ENCODE measurements at regions not wholly inside any gene's neighbourhood (a gene's known extent, or its start where the extent isn't known, plus 50 kb on each side); places are given as distances from the start of the nearest gene placed in this dataset.

GRCh38 chr4:124085561-124086180, 626.9 kb downstream of the ANKRD50 start:
- H3K4me2 ChIP-seq (ENCODE audit: low read length) = no peak overlapping the region
- no peak for TF ChIP-seq TAF1 (IDR thresholded peaks at IDR 0.05; ENCODE audit: low read depth)
- TF ChIP-seq POLR2AphosphoS5 (IDR thresholded peaks at IDR 0.05) = no peak
- H3K79me2 ChIP-seq (replicated peaks; ENCODE audit: insufficient read depth, low read length) = no peaks in the 10 kb centered on the region
- H3K27me3 ChIP-seq (ENCODE audit: insufficient read depth, low read depth, low read length) = no peaks in the 10 kb centered on the region
- H3F3A ChIP-seq (ENCODE audit: insufficient read depth, low read length, poor library complexity, severe bottlenecking) = no peaks in the 10 kb centered on the region
- no peaks in the 10 kb centered on the region for H4K20me1 ChIP-seq (ENCODE audit: insufficient read depth)
- no peak overlapping the region for H3K4me3 ChIP-seq (ENCODE audit: low read length)
- H3K27ac ChIP-seq (ENCODE audit: low read length) = no peak overlapping the region
- no peak overlapping the region for H2AFZ ChIP-seq (ENCODE audit: low read depth, low read length)
- no peaks in the 10 kb centered on the region for H3K36me3 ChIP-seq (ENCODE audit: insufficient read depth, low read length)
- H3K9ac ChIP-seq (ENCODE audit: low read length) = no peak overlapping the region
- H3K9me3 ChIP-seq (ENCODE audit: low read length) = no peaks in the 10 kb centered on the region
- no peaks in the 10 kb centered on the region for H3K9me2 ChIP-seq (ENCODE audit: insufficient read depth, low read length)

- H3K36me3 ChIP-seq (ENCODE audit: insufficient read depth, low read length) = no peaks in the 10 kb centered on the region
- H3K9me2 ChIP-seq (ENCODE audit: insufficient read depth, low read length) = no peaks in the 10 kb centered on the region
- no peaks in the 10 kb centered on the region for H3K9me3 ChIP-seq (ENCODE audit: low read length)
- no peak overlapping the region for H3K9ac ChIP-seq (ENCODE audit: low read length)
- no peak overlapping the region for H2AFZ ChIP-seq (ENCODE audit: low read depth, low read length)
- H3K27me3 ChIP-seq (ENCODE audit: insufficient read depth, low read depth, low read length) = no peaks in the 10 kb centered on the region
- no peak for TF ChIP-seq MXI1 (conservative IDR thresholded peaks at IDR 0.05; ENCODE audit: poor library complexity, severe bottlenecking)
- no peak for TF ChIP-seq CTCF (IDR thresholded peaks at IDR 0.05; ENCODE audit: poor library complexity, severe bottlenecking)
- TF ChIP-seq EP300 (conservative IDR thresholded peaks at IDR 0.05; ENCODE audit: poor library complexity, severe bottlenecking) = peak; percentile 41
- no peaks in the 10 kb centered on the region for H3K79me2 ChIP-seq (replicated peaks; ENCODE audit: insufficient read depth, low read length)
- no peaks in the 10 kb centered on the region for H3F3A ChIP-seq (ENCODE audit: insufficient read depth, low read length, poor library complexity, severe bottlenecking)
- no peak overlapping the region for H3K4me3 ChIP-seq (ENCODE audit: low read length)
- no peak overlapping the region for H3K4me2 ChIP-seq (ENCODE audit: low read length)
- H4K20me1 ChIP-seq (ENCODE audit: insufficient read depth) = no peaks in the 10 kb centered on the region
- no peak overlapping the region for H3K27ac ChIP-seq (ENCODE audit: low read length)
These were observed 622.5 kb downstream of the ANKRD50 start for GRCh38 chr4:124090021-124090420.

GRCh38 chr4:124092101-124092500, 620.4 kb downstream of the ANKRD50 start:
- H3K4me2 ChIP-seq (ENCODE audit: low read length) = no peak overlapping the region
- H3K27ac ChIP-seq (ENCODE audit: low read length) = no peak overlapping the region
- no peaks in the 10 kb centered on the region for H3F3A ChIP-seq (ENCODE audit: insufficient read depth, low read length, poor library complexity, severe bottlenecking)
- H3K9ac ChIP-seq (ENCODE audit: low read length) = no peak overlapping the region
- H3K36me3 ChIP-seq (ENCODE audit: insufficient read depth, low read length) = no peaks in the 10 kb centered on the region
- no peak for TF ChIP-seq EP300 (conservative IDR thresholded peaks at IDR 0.05; ENCODE audit: poor library complexity, severe bottlenecking)
- no peak for TF ChIP-seq REST (IDR thresholded peaks at IDR 0.05; ENCODE audit: borderline replicate concordance)
- TF ChIP-seq RAD21 (conservative IDR thresholded peaks at IDR 0.05) = no peak
- no peak for TF ChIP-seq EZH2 (IDR thresholded peaks at IDR 0.05; ENCODE audit: borderline replicate concordance, insufficient read depth, low read length, poor library complexity, severe bottlenecking)
- no peak for TF ChIP-seq CTCF (IDR thresholded peaks at IDR 0.05; ENCODE audit: poor library complexity, severe bottlenecking)
- no peak for TF ChIP-seq SMC3 (conservative IDR thresholded peaks at IDR 0.05; ENCODE audit: poor library complexity)
- no peak for TF ChIP-seq TAF1 (IDR thresholded peaks at IDR 0.05; ENCODE audit: low read depth)
- no peak for TF ChIP-seq POLR2AphosphoS5 (IDR thresholded peaks at IDR 0.05)
- no peak for TF ChIP-seq MXI1 (conservative IDR thresholded peaks at IDR 0.05; ENCODE audit: poor library complexity, severe bottlenecking)
- H3K27me3 ChIP-seq (ENCODE audit: insufficient read depth, low read depth, low read length) = no peaks in the 10 kb centered on the region
- H4K20me1 ChIP-seq (ENCODE audit: insufficient read depth) = no peaks in the 10 kb centered on the region
- no peak overlapping the region for H3K4me3 ChIP-seq (ENCODE audit: low read length)
- no peaks in the 10 kb centered on the region for H3K79me2 ChIP-seq (replicated peaks; ENCODE audit: insufficient read depth, low read length)
- H2AFZ ChIP-seq (ENCODE audit: low read depth, low read length) = no peak overlapping the region
- H3K9me2 ChIP-seq (ENCODE audit: insufficient read depth, low read length) = no peaks in the 10 kb centered on the region
- no peaks in the 10 kb centered on the region for H3K9me3 ChIP-seq (ENCODE audit: low read length)

Measured in neural cell (in vitro differentiated cells).